ENCODE measurements at regions not wholly inside any gene's neighbourhood (a gene's known extent, or its start where the extent isn't known, plus 50 kb on each side); places are given as distances from the start of the nearest gene placed in this dataset.

DNA sequence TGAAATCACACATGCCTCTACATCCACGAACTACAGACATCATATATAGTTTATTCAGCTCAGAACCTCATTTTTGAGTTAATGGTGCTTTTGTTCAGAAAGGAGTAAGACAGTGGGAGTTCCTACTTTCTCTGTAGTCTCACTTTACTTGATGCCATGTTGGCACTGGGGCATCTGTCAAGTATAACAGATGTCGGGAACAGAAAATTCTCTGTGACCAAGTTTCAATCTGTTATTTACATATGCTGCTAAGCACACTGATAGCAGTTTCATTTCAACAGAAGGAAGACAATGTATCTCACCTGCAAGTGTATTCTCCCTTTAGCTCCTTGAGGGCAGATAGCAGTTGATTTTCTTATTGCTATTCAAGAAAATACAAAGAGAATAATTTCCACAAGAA is 774.1 kb downstream of the METTL4 start:
- H3K27me3 ChIP-seq (ENCODE audit: control insufficient read depth in 4 of 4, insufficient read depth in 4 of 4, low read length in 3 of 4): no peaks in the 10 kb centered on the region
- H3K27ac ChIP-seq (ENCODE audit: low read depth in 1 of 2, low read length in 2 of 2): no peak overlapping the region
- H3K4me1 ChIP-seq (ENCODE audit: control insufficient read depth in 4 of 4, insufficient read depth in 4 of 4, low read length in 3 of 4): no peaks in the 10 kb centered on the region
- no peak for DNase-seq (ENCODE audit: low spot score)
- TF ChIP-seq FOXA2 (IDR thresholded peaks at IDR 0.05) (no peak), SP1 (IDR thresholded peaks at IDR 0.05) (no peak), HNF4G (IDR thresholded peaks at IDR 0.05) (no peak), JUND (IDR thresholded peaks at IDR 0.05) (no peak), NR2F2 (IDR thresholded peaks at IDR 0.05) (no peak), YY1 (IDR thresholded peaks at IDR 0.05) (no peak)
- H3K36me3 ChIP-seq (ENCODE audit: control insufficient read depth in 4 of 4, insufficient read depth in 3 of 4, low read depth in 1 of 4, low read length in 3 of 4): no peaks in the 10 kb centered on the region
- H3K9me3 ChIP-seq (ENCODE audit: control insufficient read depth in 4 of 4, low read length in 3 of 4): no peaks in the 10 kb centered on the region
- no peak overlapping the region for H3K4me3 ChIP-seq (ENCODE audit: low read depth in 1 of 3, low read length in 3 of 3)
- 52% methylated on average over 2 of the region's 2 CpGs for WGBS
- H3K9ac ChIP-seq (ENCODE audit: low read depth in 1 of 2, low read length in 2 of 2): no peak overlapping the region

DNA sequence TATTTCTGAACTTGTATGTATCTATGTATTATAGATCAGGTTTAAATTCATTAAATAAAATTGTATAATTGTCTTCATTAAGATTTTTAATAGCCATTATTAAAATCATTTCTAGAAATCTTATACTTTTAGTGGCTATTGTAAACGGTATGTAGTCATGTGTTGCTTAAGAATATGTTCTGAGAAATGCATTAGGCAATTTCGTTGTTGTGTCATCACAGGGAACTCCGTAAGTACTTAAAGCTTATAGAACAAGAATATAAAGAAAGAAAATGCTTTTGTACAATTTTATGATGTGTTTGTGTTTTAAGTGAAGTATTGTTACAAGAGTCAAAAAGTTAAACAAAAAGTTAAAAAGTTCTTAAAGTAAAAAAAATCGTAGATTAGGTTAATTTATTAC is 765.8 kb downstream of the METTL4 start:
- 74% methylated on average over 4 of the region's 4 CpGs for WGBS
- H3K9me3 ChIP-seq (ENCODE audit: control insufficient read depth in 4 of 4, low read length in 3 of 4): no peaks in the 10 kb centered on the region
- no peaks in the 10 kb centered on the region for H3K4me1 ChIP-seq (ENCODE audit: control insufficient read depth in 4 of 4, insufficient read depth in 4 of 4, low read length in 3 of 4)
- H3K4me3 ChIP-seq (ENCODE audit: low read depth in 1 of 3, low read length in 3 of 3): no peak overlapping the region
- no peak overlapping the region for H3K9ac ChIP-seq (ENCODE audit: low read depth in 1 of 2, low read length in 2 of 2)
- no peaks in the 10 kb centered on the region for H3K36me3 ChIP-seq (ENCODE audit: control insufficient read depth in 4 of 4, insufficient read depth in 3 of 4, low read depth in 1 of 4, low read length in 3 of 4)
- no peak for DNase-seq (ENCODE audit: low spot score)
- H3K27me3 ChIP-seq (ENCODE audit: control insufficient read depth in 4 of 4, insufficient read depth in 4 of 4, low read length in 3 of 4): no peaks in the 10 kb centered on the region
- H3K27ac ChIP-seq (ENCODE audit: low read depth in 1 of 2, low read length in 2 of 2): no peak overlapping the region
- TF ChIP-seq FOXA1 (IDR thresholded peaks at IDR 0.05) (no peak), JUND (IDR thresholded peaks at IDR 0.05) (no peak), ATF3 (IDR thresholded peaks at IDR 0.05) (no peak), ZBTB33 (IDR thresholded peaks at IDR 0.05) (no peak), HNF4G (IDR thresholded peaks at IDR 0.05) (no peak), EGR1 (IDR thresholded peaks at IDR 0.05; ENCODE audit: low read depth in 2 of 2) (no peak), SP1 (IDR thresholded peaks at IDR 0.05) (no peak), YY1 (IDR thresholded peaks at IDR 0.05) (no peak), MAX (IDR thresholded peaks at IDR 0.05) (no peak), NR2F2 (IDR thresholded peaks at IDR 0.05) (no peak), CTCF (IDR thresholded peaks at IDR 0.05; ENCODE audit: low read depth, low read length, missing input control) (no peak), FOXA2 (IDR thresholded peaks at IDR 0.05) (no peak), RXRA (IDR thresholded peaks at IDR 0.05) (no peak), TAF1 (conservative IDR thresholded peaks at IDR 0.05) (no peak), RAD21 (IDR thresholded peaks at IDR 0.05) (no peak), GABPA (IDR thresholded peaks at IDR 0.05 in 1 of 2, conservative IDR thresholded peaks at IDR 0.05 in 1 of 2) (no peak), HNF4A (conservative IDR thresholded peaks at IDR 0.05) (no peak)
- TF ChIP-seq, protein P1, sequence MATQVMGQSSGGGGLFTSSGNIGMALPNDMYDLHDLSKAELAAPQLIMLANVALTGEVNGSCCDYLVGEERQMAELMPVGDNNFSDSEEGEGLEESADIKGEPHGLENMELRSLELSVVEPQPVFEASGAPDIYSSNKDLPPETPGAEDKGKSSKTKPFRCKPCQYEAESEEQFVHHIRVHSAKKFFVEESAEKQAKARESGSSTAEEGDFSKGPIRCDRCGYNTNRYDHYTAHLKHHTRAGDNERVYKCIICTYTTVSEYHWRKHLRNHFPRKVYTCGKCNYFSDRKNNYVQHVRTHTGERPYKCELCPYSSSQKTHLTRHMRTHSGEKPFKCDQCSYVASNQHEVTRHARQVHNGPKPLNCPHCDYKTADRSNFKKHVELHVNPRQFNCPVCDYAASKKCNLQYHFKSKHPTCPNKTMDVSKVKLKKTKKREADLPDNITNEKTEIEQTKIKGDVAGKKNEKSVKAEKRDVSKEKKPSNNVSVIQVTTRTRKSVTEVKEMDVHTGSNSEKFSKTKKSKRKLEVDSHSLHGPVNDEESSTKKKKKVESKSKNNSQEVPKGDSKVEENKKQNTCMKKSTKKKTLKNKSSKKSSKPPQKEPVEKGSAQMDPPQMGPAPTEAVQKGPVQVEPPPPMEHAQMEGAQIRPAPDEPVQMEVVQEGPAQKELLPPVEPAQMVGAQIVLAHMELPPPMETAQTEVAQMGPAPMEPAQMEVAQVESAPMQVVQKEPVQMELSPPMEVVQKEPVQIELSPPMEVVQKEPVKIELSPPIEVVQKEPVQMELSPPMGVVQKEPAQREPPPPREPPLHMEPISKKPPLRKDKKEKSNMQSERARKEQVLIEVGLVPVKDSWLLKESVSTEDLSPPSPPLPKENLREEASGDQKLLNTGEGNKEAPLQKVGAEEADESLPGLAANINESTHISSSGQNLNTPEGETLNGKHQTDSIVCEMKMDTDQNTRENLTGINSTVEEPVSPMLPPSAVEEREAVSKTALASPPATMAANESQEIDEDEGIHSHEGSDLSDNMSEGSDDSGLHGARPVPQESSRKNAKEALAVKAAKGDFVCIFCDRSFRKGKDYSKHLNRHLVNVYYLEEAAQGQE (IDR thresholded peaks at IDR 0.05): no peak
